ENCODE measurements at regions not wholly inside any gene's neighbourhood (a gene's known extent, or its start where the extent isn't known, plus 50 kb on each side); places are given as distances from the start of the nearest gene placed in this dataset.
"Not testable (repeated sequence)": the region's sequence is repeated elsewhere in the genome, so short reads cannot be mapped to it uniquely, and the experiment has no call there.

GRCh38 chrX:125255759-125256158 lies 63.9 kb upstream of the TEX13C start:
- TF ChIP-seq CTCF (IDR thresholded peaks at IDR 0.05); POLR2AphosphoS5 (IDR thresholded peaks at IDR 0.05); EP300 (IDR thresholded peaks at IDR 0.05; ENCODE audit: low read depth): not testable (repeated sequence)
